HG02973 (cell line): ENCODE measurements at regions not wholly inside any gene's neighbourhood (a gene's known extent, or its start where the extent isn't known, plus 50 kb on each side); places are given as distances from the start of the nearest gene placed in this dataset.

Source experiments
- ATAC-seq: cut with Tn5 transposase; IDR thresholded peaks from one replicate; pipeline ENCODE4 v1.9.1; 2021; ENCODE audit warnings: moderate library complexity; ENCODE audit not compliant: unreplicated experiment

GRCh38 chr2:147657086-147658000 is 187.5 kb upstream of the ACVR2A start:
- peak; percentile 64 for ATAC-seq

- no peak for ATAC-seq
Measured at GRCh38 chr2:147649998-147650397, 194.8 kb upstream of the ACVR2A start.

- ATAC-seq, result no peak
Measured at GRCh38 chr2:147649286-147649685, 195.5 kb upstream of the ACVR2A start.

- no peak for ATAC-seq
Measured at GRCh38 chr2:147648471-147648870, 196.4 kb upstream of the ACVR2A start.

GRCh38 chr2:147647816-147648215 is 197.0 kb upstream of the ACVR2A start:
- no peak for ATAC-seq

DNA sequence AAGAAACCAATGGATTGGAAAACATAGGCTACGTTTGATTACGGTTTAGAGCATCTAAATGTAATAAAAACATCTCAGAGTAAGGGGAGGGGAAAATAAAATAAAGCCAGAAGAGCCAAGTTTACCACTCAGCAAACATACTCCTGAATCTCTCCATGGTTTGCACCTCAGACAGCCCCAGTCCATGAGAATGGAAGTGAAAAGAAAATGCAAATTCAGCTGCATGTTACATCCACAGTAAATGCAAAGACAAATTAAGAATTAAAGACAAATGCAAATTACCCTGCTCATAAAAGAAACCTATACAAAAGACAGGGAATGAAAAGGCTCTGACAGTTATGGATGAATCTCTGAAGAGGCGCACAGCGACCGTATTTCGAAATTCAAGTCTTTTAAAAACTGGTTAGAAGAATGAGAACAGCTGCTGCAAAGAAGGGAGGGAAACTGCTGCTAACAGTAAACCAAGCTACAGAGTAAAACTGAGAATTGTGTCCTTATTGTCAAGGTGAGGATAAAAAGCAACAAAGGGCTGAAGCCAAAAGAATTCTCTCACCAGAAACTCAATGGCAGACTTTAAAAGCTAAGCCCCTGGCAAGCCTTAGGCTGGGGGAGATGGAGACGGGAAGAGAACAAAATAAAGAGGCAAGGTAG is 197.9 kb upstream of the ACVR2A start:
- no peak for ATAC-seq

DNA sequence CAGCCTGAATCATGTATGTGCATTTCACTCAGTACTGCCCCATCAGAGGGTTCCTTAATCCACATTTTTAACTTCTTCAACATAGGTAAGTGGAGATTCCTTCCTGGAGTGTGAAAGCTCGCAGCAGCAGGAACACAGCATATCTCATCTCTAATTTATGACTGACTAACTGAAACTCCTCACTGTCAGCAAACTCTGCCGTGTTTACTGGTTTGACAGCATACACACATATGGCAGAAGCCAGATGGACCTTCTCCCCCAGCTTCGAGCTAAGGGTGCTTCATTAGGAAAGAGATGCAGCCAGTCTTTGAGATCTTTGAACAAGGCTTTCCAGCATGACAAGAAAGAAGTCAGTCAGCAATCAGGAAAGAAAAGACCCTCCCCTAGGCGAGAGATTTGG is 200.3 kb upstream of the ACVR2A start:
- ATAC-seq, result no peak

DNA sequence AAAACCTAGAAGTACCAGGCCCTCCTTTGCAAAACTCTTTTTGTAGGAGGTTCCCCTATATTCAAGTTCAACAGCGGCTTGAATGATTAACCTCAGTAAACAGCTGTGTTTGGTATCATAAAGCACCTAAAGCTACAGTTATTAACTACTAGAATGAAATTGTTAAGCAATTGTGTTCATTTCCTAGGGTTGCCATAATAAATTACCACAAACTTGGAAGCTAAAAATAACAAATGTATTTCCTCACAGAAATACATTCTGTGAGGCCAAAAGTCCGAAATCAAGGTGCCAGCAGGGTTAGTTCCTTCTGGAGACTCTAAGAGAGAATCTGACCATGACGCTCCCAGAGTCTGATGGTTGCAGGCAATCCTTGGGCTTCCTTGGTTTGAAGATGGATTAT is 202.1 kb upstream of the ACVR2A start:
- no peak for ATAC-seq

DNA sequence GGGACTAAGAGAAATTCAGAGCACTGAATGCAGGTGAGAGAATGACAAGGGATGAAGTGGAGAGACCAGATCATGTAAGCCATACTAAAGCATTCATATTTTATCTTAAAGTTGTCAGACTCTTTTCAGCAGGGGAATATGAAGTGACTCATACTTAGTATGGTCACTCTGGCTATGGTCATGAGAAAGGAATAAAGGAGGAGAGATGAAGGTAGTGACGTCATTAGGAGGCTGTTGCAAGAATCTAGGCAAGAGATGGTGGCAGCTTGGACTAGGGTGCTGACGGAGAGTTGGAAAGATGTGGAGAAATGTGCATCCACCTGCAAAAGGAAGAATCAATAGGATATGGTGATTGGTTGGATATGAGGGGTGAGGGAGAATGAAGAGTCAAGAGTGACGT is 203.2 kb upstream of the ACVR2A start:
- no peak for ATAC-seq

DNA sequence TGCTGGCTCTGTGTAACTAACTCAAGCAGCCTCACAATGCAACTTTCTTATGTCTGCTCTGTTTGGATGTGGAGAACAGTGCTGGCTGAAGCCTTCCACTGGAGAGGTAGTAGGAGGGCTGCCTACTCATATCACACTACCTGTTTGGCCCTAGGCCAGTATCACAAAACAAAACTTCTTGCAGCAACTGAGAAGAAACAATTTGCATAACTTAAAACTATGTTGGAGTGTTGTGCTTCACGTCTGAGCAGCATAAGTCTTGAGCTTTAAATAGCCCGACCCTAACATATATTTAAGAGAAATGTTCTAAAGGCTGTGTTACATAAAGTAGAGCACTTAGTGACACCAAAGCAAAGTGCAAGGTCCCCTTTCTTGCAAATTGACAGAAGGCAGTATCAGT is 204.9 kb upstream of the ACVR2A start:
- ATAC-seq, result peak; percentile 86

DNA sequence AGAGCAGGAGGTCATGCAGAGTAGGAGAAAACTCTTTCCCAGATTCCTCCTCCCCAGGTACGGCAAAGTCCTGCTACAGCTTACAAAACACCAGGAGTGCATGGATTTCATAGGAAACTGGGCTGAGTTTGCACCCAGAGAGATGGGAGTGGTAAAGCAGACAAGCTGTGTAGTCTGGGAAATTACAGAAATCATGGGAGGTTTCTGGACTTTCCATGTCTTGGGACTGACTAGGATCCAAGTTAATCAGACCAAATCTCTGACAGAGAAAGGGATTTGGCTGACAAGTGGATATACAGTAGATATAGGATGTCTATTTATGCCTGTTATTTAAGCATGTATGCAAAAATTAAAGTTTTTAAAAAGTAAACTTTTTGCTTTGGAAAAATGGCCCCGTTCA is 205.4 kb upstream of the ACVR2A start:
- no peak for ATAC-seq

DNA sequence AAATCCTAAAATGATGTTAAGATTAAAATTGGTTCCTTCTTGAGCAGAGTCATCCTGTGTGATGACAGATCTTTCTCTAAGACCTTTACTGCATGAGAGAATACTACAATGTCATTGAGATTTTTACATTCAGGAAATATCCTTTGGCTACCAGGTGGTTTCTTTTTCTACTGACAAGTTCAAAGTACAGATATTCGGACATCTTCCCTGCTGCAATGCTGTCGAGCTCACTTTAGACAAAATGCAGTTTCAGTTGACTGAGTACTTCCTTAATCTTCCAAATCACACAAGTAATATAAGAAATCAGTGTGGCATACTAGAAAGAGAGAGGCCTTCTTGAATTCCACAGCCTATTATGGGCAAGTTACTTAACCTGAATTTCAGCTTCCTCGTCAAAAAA is 207.9 kb upstream of the ACVR2A start:
- no peak for ATAC-seq

DNA sequence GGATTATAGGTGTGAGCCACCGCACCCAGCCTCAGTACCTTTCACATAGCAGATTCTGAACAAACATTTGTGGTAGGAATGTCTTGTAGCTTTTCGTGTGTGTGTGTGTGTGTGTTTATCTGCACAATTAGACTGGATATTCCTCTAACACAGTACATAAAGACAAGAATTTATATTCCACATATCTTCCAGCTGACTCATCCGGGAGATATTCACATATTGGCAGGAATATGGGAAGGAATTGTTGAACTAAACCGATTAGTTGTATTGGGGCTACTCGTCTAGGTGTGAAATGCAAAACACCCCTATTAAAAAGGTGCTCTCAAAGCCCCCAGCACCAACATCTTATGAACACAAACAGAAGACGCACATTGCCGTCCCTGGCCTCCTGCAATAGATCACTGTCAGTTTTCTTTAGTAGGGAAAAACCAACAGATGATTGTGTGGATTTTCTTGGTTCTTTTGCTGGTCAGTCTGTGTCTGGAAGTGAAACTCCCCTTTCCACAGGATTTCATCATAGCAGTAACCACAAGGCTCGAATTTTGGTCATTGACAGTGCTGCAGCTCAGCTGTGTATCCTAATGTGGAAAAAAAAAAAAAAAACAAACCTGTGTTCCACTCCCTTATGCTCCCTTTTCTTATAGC is 208.5 kb upstream of the ACVR2A start:
- no peak for ATAC-seq

GRCh38 chr2:147634826-147635225 is 210.0 kb upstream of the ACVR2A start:
- ATAC-seq, result no peak

GRCh38 chr2:147632198-147632597 is 212.6 kb upstream of the ACVR2A start:
- ATAC-seq, result no peak

DNA sequence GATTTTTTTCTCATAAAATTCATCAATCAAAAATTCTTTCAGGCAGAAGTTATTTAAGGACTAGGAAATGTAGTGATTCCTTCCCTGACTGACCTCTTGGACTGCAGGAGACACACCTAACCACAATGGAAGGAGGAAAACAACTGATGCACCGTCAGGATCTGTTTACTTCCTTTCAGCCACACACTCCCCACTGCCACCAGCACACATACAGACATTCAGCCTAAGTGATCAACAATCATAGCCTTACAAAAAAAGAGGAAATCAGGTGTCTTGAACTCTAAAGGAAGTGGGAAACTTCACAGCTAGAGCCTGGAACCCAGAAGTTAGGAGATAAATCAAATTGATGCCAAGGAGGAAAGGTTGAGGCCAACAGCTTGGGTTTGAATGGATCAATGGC is 213.5 kb upstream of the ACVR2A start:
- no peak for ATAC-seq

GRCh38 chr2:147630585-147630984 is 214.2 kb upstream of the ACVR2A start:
- no peak for ATAC-seq

DNA sequence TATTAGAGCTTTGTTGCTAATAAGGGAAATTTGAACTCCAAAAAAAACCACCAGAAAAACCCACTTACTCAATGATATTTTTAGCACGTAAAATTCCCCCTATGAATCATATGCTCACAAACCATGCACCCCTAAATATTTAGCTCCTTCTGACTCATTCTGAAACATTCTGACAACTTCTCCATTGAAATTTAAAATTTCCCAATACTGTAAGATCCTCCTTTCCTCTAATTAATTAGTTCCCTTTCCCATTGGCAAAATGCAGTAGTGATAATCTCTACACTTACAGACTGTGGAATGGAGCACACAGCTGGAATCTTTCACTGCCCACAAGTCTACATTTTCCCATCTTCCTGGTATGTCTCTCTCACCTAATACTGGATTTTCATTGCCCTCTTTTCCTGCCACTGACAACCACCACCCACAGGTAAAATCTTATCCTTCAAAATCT is 215.8 kb upstream of the ACVR2A start:
- ATAC-seq, result peak; percentile 52

GRCh38 chr2:147623328-147623727 is 221.5 kb upstream of the ACVR2A start:
- ATAC-seq, result peak; percentile 93

- ATAC-seq, result no peak
Measured at GRCh38 chr2:147621656-147622197, 223.1 kb upstream of the ACVR2A start.

- ATAC-seq, result no peak
Measured at GRCh38 chr2:147619808-147620207, 225.0 kb upstream of the ACVR2A start.

GRCh38 chr2:147615726-147616125 is 229.1 kb upstream of the ACVR2A start:
- no peak for ATAC-seq
